COR-L47 (cell line): ENCODE measurements at regions not wholly inside any gene's neighbourhood (a gene's known extent, or its start where the extent isn't known, plus 50 kb on each side); places are given as distances from the start of the nearest gene placed in this dataset.

Experiments used
- DNase-seq: peaks from one replicate; lab custom pipeline; 2025; lab: John Stamatoyannopoulos, UW

- no peak for DNase-seq
Measured at GRCh38 chr17:73954951-73955350, 248.5 kb upstream of the RPL38 start.

- DNase-seq, result no peak
Measured at GRCh38 chr17:73955616-73956015, 247.9 kb upstream of the RPL38 start.

DNA sequence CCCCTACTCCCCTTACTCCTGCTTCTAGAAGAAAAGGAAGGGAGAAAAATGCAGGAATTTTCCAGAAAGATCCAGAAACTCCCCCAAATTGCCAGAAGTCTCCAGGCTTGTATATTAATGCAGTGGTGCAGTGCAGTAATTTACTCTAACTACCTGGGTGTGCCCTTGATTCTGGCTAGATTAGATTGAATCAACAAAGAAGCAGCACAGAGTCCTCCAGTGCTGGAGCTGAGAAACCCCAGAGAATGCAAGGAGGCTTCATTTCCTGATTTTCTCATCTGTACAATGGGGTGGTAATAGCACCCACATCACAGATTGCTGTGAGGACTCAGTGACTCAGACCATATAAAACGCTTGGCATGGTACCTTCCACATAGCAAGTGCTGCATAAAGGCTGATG is 247.3 kb upstream of the RPL38 start:
- no peak for DNase-seq

GRCh38 chr17:73956595-73957465 is 246.6 kb upstream of the RPL38 start:
- no peak for DNase-seq

DNA sequence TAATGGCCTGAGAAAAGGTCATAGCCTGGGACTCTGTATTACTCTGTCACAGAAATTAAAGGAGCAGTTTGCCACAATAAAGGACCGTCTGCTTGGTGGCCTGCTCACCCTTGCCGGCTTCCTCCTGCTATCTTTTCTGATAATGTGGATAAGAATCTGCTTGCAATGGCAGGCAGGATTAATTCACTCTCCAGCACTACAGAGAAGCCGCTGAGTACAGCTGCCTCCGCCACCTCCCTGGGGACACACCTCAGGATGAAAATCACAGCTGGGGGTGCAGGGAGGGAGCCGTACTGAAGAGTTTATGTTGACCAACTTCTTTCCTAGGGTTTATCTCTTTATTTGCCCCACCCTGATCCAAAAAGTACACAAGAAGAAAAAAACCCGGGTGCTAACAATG is 245.9 kb upstream of the RPL38 start:
- no peak for DNase-seq

GRCh38 chr17:73958453-73958852 is 245.0 kb upstream of the RPL38 start:
- no peak for DNase-seq

GRCh38 chr17:73960469-73960868 is 243.0 kb upstream of the RPL38 start:
- no peak for DNase-seq

GRCh38 chr17:73962308-73962707 is 241.2 kb upstream of the RPL38 start:
- DNase-seq, result no peak

GRCh38 chr17:73968680-73969079 is 234.8 kb upstream of the RPL38 start:
- no peak for DNase-seq

DNA sequence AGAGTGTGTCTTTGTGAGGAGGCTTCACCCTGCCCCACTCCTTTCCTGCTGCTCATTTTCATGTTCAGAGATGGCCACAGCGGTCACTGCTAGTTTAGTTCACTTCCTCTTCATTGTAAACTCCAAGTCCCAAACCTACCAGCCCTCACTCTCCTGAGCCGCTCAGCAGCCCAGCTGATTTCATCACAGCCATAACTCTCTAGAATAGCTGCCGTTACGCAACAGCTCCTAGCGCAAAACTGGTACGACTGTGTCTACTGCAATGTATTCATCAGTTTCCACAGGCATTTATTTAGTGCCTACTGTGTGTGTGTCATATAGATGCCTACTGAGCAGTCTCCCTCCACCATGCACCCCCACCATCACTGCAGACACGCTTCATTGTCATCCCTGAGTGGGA is 233.5 kb upstream of the RPL38 start:
- DNase-seq, result no peak

DNA sequence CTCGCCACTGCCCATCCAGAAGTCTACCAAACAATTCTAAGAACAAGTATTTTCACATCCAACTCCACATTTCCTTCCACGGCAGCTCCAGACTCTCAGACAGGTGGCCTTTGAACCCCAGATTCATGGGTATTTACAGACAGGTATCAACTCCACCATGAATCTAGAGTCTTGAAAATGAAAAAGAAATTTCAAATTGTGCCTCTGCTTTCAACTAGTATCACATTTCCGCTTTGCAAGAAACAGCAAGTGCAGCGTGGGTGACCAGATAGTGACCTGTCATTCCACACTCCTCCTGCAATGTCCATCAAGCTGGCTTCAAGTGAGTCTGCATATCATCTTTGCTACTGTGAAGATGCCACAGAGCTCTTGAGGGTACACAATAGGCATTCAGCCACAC is 232.4 kb upstream of the RPL38 start:
- DNase-seq, result no peak

GRCh38 chr17:73972056-73972455 is 231.4 kb upstream of the RPL38 start:
- DNase-seq, result no peak

GRCh38 chr17:73972901-73973300 is 230.6 kb upstream of the RPL38 start:
- no peak for DNase-seq

DNA sequence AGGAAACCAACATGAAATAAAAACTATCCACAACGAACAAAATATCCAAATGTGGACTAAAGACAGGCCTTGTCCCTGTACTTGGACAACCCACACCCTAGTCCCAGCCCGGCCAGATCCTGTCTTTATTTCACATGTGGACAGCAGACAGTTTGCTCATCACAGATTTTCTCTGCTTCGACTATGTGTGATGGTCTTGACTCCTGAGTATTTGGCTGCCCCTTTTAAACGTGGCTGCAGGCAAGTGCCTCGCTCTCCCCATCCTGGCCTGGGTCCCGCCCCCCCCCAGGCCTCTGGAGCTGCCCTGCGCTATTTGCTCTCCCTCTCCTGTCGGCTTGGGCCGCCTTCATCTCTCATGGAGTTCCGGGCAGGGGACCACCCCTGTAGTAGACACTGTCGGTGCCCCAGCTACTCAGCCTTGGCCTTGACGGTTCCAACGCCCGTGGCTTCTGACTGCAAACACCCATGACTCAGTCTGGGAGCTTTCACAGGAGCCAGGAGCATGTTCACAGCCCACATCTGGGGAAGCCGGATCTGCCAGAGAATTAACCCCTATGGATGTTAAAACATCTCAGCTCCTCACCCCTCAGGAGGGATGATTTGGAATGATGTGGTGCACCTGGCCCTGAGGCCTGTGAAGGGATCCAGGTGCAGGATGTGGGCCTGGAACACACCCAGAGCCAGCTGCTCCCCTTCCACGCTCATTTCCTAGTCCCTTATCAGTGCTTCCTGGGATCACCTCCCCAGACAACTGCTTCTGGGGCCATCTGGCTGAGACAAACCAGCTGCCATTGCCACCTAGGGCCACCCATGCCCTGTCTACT is 229.7 kb upstream of the RPL38 start:
- no peak for DNase-seq

- DNase-seq, result no peak
Measured at GRCh38 chr17:73974536-73974935, 228.9 kb upstream of the RPL38 start.

- DNase-seq, result no peak
Measured at GRCh38 chr17:73976147-73976546, 227.3 kb upstream of the RPL38 start.

DNA sequence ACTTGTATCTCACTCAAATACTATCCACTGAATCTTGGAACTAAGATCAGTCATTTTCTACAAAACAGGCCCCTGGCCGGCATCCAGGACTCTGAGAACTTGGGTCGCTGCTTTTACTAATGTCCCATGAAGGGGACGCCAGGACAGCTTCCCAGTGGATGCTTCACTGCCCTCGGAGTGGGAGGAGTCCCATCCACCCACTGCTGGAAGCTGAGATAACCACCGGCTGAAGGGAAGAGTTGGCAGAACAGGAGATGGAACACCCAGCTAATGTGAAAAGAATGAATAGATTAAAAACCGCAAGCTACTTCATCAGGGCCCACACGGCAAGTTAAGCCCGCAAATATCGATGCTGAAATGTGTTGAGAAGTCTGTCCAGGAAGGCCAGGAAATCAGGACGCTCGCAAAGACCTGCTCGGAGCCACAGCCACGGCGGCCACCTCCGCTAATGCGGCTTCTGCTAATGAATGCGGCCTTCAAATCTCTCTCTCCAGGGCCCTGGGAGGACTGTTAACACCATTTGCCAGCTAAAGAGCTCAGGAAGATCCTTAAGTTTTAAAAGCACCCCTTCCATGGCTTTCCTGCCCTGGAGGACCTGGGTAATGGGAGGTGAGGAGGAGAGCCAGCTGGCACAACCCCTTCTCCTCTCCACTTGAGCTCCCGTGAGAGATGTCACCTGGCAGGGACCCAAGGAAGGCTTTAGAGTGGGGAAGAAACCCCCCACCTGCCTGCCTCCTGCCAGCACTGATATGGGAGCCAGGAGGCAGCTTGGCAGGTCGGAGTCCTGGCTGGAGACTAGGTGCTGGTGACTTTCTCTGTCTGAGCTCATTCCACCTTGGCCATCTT is 226.6 kb upstream of the RPL38 start:
- DNase-seq, result no peak

DNA sequence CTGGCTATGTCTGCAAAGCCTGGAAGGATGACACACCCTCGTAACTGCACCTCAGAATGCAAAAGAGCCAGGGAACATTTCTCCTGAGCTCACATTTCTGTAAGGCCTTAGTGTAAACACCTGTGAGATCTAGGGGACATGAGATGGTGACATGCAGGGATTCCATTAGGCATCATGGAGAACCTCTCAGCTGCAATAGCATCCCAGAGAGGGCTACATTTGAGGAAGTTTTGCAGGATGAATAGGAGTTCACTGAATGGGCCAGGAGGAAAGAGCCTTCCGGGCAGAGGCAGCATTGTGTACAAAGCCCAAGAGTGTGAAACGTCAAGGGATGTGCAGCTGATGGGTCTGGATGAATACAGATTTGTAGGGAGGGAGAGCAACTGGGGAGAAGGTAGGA is 223.0 kb upstream of the RPL38 start:
- no peak for DNase-seq

DNA sequence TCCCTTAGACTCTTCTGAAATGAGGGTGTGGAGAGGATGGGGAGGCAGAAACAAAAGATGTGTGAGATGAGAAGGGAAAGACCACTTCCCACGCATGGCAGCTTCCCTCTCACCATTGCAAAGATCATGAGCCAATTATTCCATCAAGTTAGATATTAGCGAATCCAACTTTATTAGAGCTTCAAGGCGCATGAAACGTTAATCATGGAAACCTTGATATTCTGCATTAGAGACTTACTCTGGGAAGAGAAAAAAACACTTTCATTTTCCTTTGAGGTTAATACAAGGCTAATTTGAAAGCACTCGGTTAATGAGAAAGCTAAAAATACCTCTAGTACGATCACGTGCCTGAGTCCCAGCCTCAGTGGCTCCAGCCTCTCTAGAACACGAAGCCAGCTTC is 220.6 kb upstream of the RPL38 start:
- DNase-seq, result no peak

DNA sequence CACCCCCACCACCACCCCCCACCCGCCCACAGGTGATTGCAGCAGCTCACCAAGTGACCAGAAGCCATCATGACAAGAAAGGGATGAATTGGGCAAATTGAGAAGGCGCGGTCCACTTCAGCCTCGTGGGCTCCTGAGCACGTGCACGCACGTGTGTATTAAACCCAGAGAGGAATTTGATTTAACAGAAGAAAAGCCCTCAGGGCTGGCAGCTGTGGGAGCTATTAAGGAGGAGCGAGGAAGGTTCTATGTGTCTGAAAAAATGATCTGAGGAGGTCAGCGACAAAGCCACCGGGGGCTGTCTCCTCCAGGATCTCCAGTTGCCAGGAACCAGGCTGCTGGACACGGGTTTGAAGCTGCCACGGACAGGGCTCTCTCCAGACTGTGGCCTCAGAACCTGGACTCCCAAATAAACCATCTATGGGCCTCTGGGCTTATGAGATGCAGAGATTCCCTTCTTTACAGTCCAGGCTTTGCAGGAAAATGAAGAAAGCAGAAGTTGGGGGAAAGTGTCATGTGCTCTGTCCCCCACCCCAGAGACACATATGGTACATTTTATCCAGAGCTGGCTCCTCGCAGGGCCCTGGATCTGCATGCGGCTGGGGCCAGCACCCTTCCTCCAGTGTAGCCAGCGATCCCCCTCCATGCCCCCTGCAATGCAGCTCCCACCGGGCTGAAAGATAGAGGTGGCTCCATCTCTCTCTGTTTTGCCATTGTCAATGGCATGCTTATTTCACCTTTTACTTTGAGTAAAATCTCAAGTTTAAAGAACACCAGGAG is 219.7 kb upstream of the RPL38 start:
- DNase-seq, result no peak

- no peak for DNase-seq
Measured at GRCh38 chr17:73984941-73985340, 218.5 kb upstream of the RPL38 start.
